ENCODE measurements at regions not wholly inside any gene's neighbourhood (a gene's known extent, or its start where the extent isn't known, plus 50 kb on each side); places are given as distances from the start of the nearest gene placed in this dataset.

DNA sequence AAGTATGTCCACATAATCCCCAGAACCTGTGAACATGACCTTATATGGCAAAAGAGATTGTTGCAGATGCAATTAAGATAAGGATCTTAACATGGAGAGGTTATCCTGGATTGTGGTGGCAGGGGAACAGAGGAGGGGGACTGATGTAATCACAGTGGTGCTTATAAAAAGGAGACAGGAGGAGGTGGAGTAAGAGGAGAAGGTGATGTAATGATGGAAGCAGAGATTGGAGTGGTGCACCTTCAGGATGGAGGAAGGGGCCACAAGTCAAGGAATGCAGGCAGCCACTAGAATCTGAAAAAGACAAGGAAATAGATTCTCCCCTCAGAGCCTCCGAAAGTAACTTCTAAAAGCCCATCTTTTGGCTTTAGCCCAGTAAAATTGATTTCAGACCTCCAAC, 388.4 kb downstream of the BCOR start:
- H3K36me3 ChIP-seq (ENCODE audit: control insufficient read depth in 2 of 2, insufficient read depth in 2 of 2, low read length in 2 of 2) = no peaks in the 10 kb centered on the region
- H3K9me3 ChIP-seq (ENCODE audit: control insufficient read depth in 2 of 2, low read length in 2 of 2) = peaks cover 0 to 4% of the 10 kb centered on the region in 2 donors
- no peak overlapping the region for H3K4me3 ChIP-seq (ENCODE audit: low read length in 2 of 2)
- H3K27ac ChIP-seq (ENCODE audit: low read length) = no peak overlapping the region
- H3K27me3 ChIP-seq (ENCODE audit: control insufficient read depth in 1 of 2, insufficient read depth in 2 of 2, low read length in 2 of 2) = peaks cover 0 to 2% of the 10 kb centered on the region in 2 donors
- H3K4me1 ChIP-seq (ENCODE audit: control insufficient read depth, insufficient read depth, low read length) = no peaks in the 10 kb centered on the region
- H3K9ac ChIP-seq (ENCODE audit: low read length in 2 of 2) = no peak overlapping the region

- Histone ChIP-seq H3K4me1 (ENCODE audit: control insufficient read depth, insufficient read depth, low read length) (no peaks in the 10 kb centered on the region), H3K9ac (ENCODE audit: low read length in 2 of 2) (no peak overlapping the region), H3K27ac (ENCODE audit: low read length) (no peak overlapping the region), H3K9me3 (ENCODE audit: control insufficient read depth in 2 of 2, low read length in 2 of 2) (peaks cover 0 to 4% of the 10 kb centered on the region in 2 donors), H3K36me3 (ENCODE audit: control insufficient read depth in 2 of 2, insufficient read depth in 2 of 2, low read length in 2 of 2) (no peaks in the 10 kb centered on the region), H3K27me3 (ENCODE audit: control insufficient read depth in 1 of 2, insufficient read depth in 2 of 2, low read length in 2 of 2) (peaks cover 0 to 2% of the 10 kb centered on the region in 2 donors), H3K4me3 (ENCODE audit: low read length in 2 of 2) (no peak overlapping the region)
These were observed 387.9 kb downstream of the BCOR start for GRCh38 chrX:39709812-39710211.

DNA sequence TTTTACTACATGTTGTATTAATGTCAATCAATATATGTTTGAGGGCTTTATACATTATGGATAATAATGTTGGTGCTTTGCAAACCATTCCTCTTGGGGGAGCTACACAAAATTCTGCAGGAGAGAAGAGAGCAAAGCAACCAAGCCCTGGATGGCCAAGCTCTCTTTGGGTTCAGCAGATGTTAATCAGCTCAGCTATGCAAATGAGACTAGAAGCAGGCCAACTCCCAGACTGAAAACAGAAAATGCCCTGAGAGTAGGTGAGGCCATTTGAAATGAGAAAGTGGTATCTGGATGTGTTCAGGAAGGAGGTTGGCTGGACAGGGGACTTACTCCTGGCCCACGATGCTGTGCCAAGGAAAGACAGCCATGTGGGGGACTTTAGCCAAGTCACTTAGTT, 387.0 kb downstream of the BCOR start:
- Histone ChIP-seq H3K4me3 (ENCODE audit: low read length in 2 of 2) (no peak overlapping the region), H3K36me3 (ENCODE audit: control insufficient read depth in 2 of 2, insufficient read depth in 2 of 2, low read length in 2 of 2) (no peaks in the 10 kb centered on the region), H3K27me3 (ENCODE audit: control insufficient read depth in 1 of 2, insufficient read depth in 2 of 2, low read length in 2 of 2) (peaks cover 0 to 2% of the 10 kb centered on the region in 2 donors), H3K9me3 (ENCODE audit: control insufficient read depth in 2 of 2, low read length in 2 of 2) (peaks cover 0 to 4% of the 10 kb centered on the region in 2 donors), H3K4me1 (ENCODE audit: control insufficient read depth, insufficient read depth, low read length) (no peaks in the 10 kb centered on the region), H3K9ac (ENCODE audit: low read length in 2 of 2) (no peak overlapping the region), H3K27ac (ENCODE audit: low read length) (no peak overlapping the region)

DNA sequence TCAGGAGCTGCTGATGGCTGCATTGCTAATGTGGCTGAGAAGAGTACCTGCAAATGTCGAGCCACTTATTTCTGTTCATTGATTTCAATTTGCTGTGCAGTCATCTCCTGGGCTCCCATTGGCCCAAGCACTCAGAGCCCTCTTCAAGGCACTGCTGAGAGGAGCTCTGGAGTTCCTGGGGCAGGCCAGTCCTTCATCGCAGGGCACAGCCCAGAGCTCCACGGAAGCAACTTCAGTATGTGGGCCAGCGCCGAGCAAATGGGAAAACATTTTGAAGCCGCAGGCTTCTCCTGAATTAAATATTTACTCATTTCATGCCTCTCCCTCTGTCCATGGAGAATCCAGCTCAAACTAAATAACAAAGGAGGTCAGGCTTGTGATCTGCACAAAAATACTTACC, 383.3 kb downstream of the BCOR start:
- Histone ChIP-seq H3K9ac (ENCODE audit: low read length in 2 of 2) (no peak overlapping the region), H3K4me3 (ENCODE audit: low read length in 2 of 2) (no peak overlapping the region), H3K27ac (ENCODE audit: low read length) (no peak overlapping the region), H3K9me3 (ENCODE audit: control insufficient read depth in 2 of 2, low read length in 2 of 2) (peaks cover 0 to 4% of the 10 kb centered on the region in 2 donors), H3K36me3 (ENCODE audit: control insufficient read depth in 2 of 2, insufficient read depth in 2 of 2, low read length in 2 of 2) (no peaks in the 10 kb centered on the region), H3K4me1 (ENCODE audit: control insufficient read depth, insufficient read depth, low read length) (no peaks in the 10 kb centered on the region), H3K27me3 (ENCODE audit: control insufficient read depth in 1 of 2, insufficient read depth in 2 of 2, low read length in 2 of 2) (peaks cover 0 to 5% of the 10 kb centered on the region in 2 donors)

- Histone ChIP-seq H3K36me3 (ENCODE audit: control insufficient read depth in 2 of 2, insufficient read depth in 2 of 2, low read length in 2 of 2) (no peaks in the 10 kb centered on the region), H3K9me3 (ENCODE audit: control insufficient read depth in 2 of 2, low read length in 2 of 2) (peaks cover 0 to 4% of the 10 kb centered on the region in 2 donors), H3K27ac (ENCODE audit: low read length) (no peak overlapping the region), H3K4me1 (ENCODE audit: control insufficient read depth, insufficient read depth, low read length) (peaks cover 2% of the 10 kb centered on the region), H3K9ac (ENCODE audit: low read length in 2 of 2) (no peak overlapping the region), H3K27me3 (ENCODE audit: control insufficient read depth in 1 of 2, insufficient read depth in 2 of 2, low read length in 2 of 2) (peaks cover 0 to 5% of the 10 kb centered on the region in 2 donors), H3K4me3 (ENCODE audit: low read length in 2 of 2) (no peak overlapping the region)
These were observed 381.4 kb downstream of the BCOR start for GRCh38 chrX:39716401-39716800.

- Histone ChIP-seq H3K27me3 (ENCODE audit: control insufficient read depth in 1 of 2, insufficient read depth in 2 of 2, low read length in 2 of 2) (peaks cover 0 to 7% of the 10 kb centered on the region in 2 donors), H3K4me1 (ENCODE audit: control insufficient read depth, insufficient read depth, low read length) (peaks cover 2% of the 10 kb centered on the region)
These were observed 380.8 kb downstream of the BCOR start for GRCh38 chrX:39716802-39717540.

GRCh38 chrX:39718981-39719380, 378.8 kb downstream of the BCOR start:
- H3K9ac ChIP-seq (ENCODE audit: low read length in 2 of 2) = no peak overlapping the region

More at GRCh38 chrX:39716802-39717540, 380.8 kb downstream of the BCOR start:
- H3K36me3 ChIP-seq (ENCODE audit: control insufficient read depth in 2 of 2, insufficient read depth in 2 of 2, low read length in 2 of 2) = no peaks in the 10 kb centered on the region
- H3K9me3 ChIP-seq (ENCODE audit: control insufficient read depth in 2 of 2, low read length in 2 of 2) = peaks cover 0 to 4% of the 10 kb centered on the region in 2 donors
- no peak overlapping the region for H3K27ac ChIP-seq (ENCODE audit: low read length)
- H3K4me3 ChIP-seq (ENCODE audit: low read length in 2 of 2) = no peak overlapping the region
- no peak overlapping the region for H3K9ac ChIP-seq (ENCODE audit: low read length in 2 of 2)

DNA sequence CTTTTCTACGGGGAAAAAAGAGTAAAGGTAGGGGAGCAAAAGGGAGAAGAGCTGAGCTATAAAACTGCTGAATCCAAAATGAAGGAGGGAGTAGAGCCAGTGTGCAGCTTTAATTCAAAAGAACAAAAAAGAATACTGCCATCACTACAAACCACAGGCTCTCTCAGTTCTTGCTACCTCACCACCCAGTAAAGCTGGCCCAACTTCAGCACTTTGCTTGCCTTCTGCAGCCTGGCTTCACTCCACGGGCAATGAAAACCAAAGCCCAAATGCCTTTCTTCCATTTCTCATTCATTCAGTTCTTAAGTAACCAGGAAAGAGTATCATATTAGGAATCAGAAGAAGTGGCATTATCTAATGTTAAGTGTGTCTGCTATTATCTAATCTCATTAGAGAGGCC, 376.8 kb downstream of the BCOR start:
- Histone ChIP-seq H3K4me1 (ENCODE audit: control insufficient read depth, insufficient read depth, low read length) (peaks cover 2% of the 10 kb centered on the region), H3K27ac (ENCODE audit: low read length) (no peak overlapping the region), H3K9me3 (ENCODE audit: control insufficient read depth in 2 of 2, low read length in 2 of 2) (no peaks in the 10 kb centered on the region), H3K27me3 (ENCODE audit: control insufficient read depth in 1 of 2, insufficient read depth in 2 of 2, low read length in 2 of 2) (peaks cover 0 to 21% of the 10 kb centered on the region in 2 donors), H3K4me3 (ENCODE audit: low read length in 2 of 2) (no peak overlapping the region), H3K9ac (ENCODE audit: low read length in 2 of 2) (no peak overlapping the region), H3K36me3 (ENCODE audit: control insufficient read depth in 2 of 2, insufficient read depth in 2 of 2, low read length in 2 of 2) (no peaks in the 10 kb centered on the region)

More at GRCh38 chrX:39718981-39719380, 378.8 kb downstream of the BCOR start:
- peaks cover 0 to 11% of the 10 kb centered on the region in 2 donors for H3K27me3 ChIP-seq (ENCODE audit: control insufficient read depth in 1 of 2, insufficient read depth in 2 of 2, low read length in 2 of 2)
- H3K9me3 ChIP-seq (ENCODE audit: control insufficient read depth in 2 of 2, low read length in 2 of 2) = no peaks in the 10 kb centered on the region
- no peak overlapping the region for H3K4me3 ChIP-seq (ENCODE audit: low read length in 2 of 2)
- no peaks in the 10 kb centered on the region for H3K36me3 ChIP-seq (ENCODE audit: control insufficient read depth in 2 of 2, insufficient read depth in 2 of 2, low read length in 2 of 2)
- H3K27ac ChIP-seq (ENCODE audit: low read length) = no peak overlapping the region
- H3K4me1 ChIP-seq (ENCODE audit: control insufficient read depth, insufficient read depth, low read length) = peaks cover 2% of the 10 kb centered on the region

- Histone ChIP-seq H3K9me3 (ENCODE audit: control insufficient read depth in 2 of 2, low read length in 2 of 2) (no peaks in the 10 kb centered on the region), H3K27me3 (ENCODE audit: control insufficient read depth in 1 of 2, insufficient read depth in 2 of 2, low read length in 2 of 2) (peaks cover 0 to 24% of the 10 kb centered on the region in 2 donors), H3K27ac (ENCODE audit: low read length) (no peak overlapping the region), H3K9ac (ENCODE audit: low read length in 2 of 2) (no peak overlapping the region), H3K4me3 (ENCODE audit: low read length in 2 of 2) (peak overlapping the region in 1 of 2 donors; percentile 8), H3K36me3 (ENCODE audit: control insufficient read depth in 2 of 2, insufficient read depth in 2 of 2, low read length in 2 of 2) (no peaks in the 10 kb centered on the region), H3K4me1 (ENCODE audit: control insufficient read depth, insufficient read depth, low read length) (peaks cover 2% of the 10 kb centered on the region)
These were observed 376.0 kb downstream of the BCOR start for GRCh38 chrX:39721566-39722279.

DNA sequence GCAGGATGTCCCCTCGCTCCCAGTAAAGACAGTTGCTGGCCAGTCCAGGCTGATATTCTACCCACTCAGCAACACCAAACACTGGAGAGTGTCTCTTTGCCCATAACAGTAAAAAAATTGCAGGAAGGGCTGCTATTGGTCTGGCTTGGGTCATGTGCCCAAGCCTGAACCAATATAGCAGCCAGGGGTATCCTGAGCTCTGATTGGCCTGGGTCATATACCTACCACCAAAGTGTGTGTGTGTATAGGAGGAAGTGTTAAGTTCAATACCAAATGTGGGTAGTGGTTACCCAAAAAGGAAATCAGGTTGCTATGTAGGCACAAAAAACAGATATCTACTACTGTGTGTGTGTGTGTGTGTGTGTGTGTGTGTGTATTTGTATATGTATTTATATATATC, 373.2 kb downstream of the BCOR start:
- H3K36me3 ChIP-seq (ENCODE audit: control insufficient read depth in 2 of 2, insufficient read depth in 2 of 2, low read length in 2 of 2) = no peaks in the 10 kb centered on the region
- no peak overlapping the region for H3K9ac ChIP-seq (ENCODE audit: low read length in 2 of 2)
- H3K4me1 ChIP-seq (ENCODE audit: control insufficient read depth, insufficient read depth, low read length) = peaks cover 9% of the 10 kb centered on the region

DNA sequence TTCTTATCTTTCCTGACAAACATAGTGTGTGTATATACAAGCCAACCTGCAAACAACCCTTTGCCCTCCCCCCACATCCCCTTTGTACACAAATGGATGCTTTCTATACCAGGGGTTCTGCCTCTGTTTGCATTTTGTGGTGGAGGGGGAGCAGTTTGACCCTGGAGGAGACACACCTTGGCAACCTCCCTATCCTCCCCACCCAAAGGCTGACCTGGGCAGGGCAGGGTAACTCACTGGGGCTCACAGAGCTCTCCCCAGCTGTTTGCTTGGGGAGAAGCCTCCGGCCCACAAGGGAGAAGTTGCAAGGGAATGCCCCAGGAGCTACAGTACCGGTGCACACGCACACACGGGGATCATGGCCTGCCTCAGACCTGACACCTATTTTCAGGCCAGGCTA, 372.6 kb downstream of the BCOR start:
- H3K9me3 ChIP-seq (ENCODE audit: control insufficient read depth in 2 of 2, low read length in 2 of 2) = peaks cover 0 to 7% of the 10 kb centered on the region in 2 donors
- H3K9ac ChIP-seq (ENCODE audit: low read length in 2 of 2) = no peak overlapping the region

More for the DNA sequence above, 373.2 kb downstream of the BCOR start:
- H3K27ac ChIP-seq (ENCODE audit: low read length) = no peak overlapping the region
- H3K9me3 ChIP-seq (ENCODE audit: control insufficient read depth in 2 of 2, low read length in 2 of 2) = peaks cover 0 to 7% of the 10 kb centered on the region in 2 donors
- H3K27me3 ChIP-seq (ENCODE audit: control insufficient read depth in 1 of 2, insufficient read depth in 2 of 2, low read length in 2 of 2) = peaks cover 0 to 30% of the 10 kb centered on the region in 2 donors
- H3K4me3 ChIP-seq (ENCODE audit: low read length in 2 of 2) = no peak overlapping the region

More for the DNA sequence above, 372.6 kb downstream of the BCOR start:
- H3K4me3 ChIP-seq (ENCODE audit: low read length in 2 of 2) = no peak overlapping the region
- H3K36me3 ChIP-seq (ENCODE audit: control insufficient read depth in 2 of 2, insufficient read depth in 2 of 2, low read length in 2 of 2) = no peaks in the 10 kb centered on the region
- H3K27me3 ChIP-seq (ENCODE audit: control insufficient read depth in 1 of 2, insufficient read depth in 2 of 2, low read length in 2 of 2) = peaks cover 0 to 32% of the 10 kb centered on the region in 2 donors
- peaks cover 10% of the 10 kb centered on the region for H3K4me1 ChIP-seq (ENCODE audit: control insufficient read depth, insufficient read depth, low read length)
- H3K27ac ChIP-seq (ENCODE audit: low read length) = no peak overlapping the region
